HL-60 (cell line): ENCODE measurements at regions not wholly inside any gene's neighbourhood (a gene's known extent, or its start where the extent isn't known, plus 50 kb on each side); places are given as distances from the start of the nearest gene placed in this dataset.

Experiments used
- DNase-seq, 2 experiments: peaks; one replicate each; pipeline ENCODE4 v3.0.0-alpha.2; 2010 to 2020; ENCODE audit warnings: low read depth in 1 of 2, low spot score in 1 of 2
- H3K27ac ChIP-seq: fragments of 250-450 bp; sonication (Bioruptor Pico); replicated peaks from 2 replicates; pipeline ENCODE4 v1.5.1; 2020; ENCODE audit warnings: mild to moderate bottlenecking, moderate library complexity
- H3K27me3 ChIP-seq: fragments of 250-450 bp; sonication (Bioruptor Pico); 2 replicates; pipeline ENCODE4 v1.5.1; 2021; ENCODE audit warnings: mild to moderate bottlenecking, moderate library complexity; ENCODE audit not compliant: insufficient read depth, poor library complexity, severe bottlenecking
- H3K4me3 ChIP-seq: replicated peaks from 2 replicates; pipeline ENCODE4 v1.5.1; 2011; ENCODE audit warnings: mild to moderate bottlenecking, control low read depth, low read length; ENCODE audit not compliant: insufficient read depth
- CTCF ChIP-seq: IDR thresholded peaks from one replicate; pipeline ENCODE4 v1.5.1; 2011; ENCODE audit warnings: low read length, control low read depth, inconsistent platforms; ENCODE audit not compliant: insufficient read depth
- GABPA ChIP-seq: IDR thresholded peaks from 2 replicates; pipeline ENCODE4 v1.6.1; 2012; ENCODE audit warnings: low read depth
- POLR2AphosphoS5 ChIP-seq: IDR thresholded peaks from 2 replicates; pipeline ENCODE4 v1.6.1; 2012; ENCODE audit warnings: low read depth
- REST ChIP-seq: IDR thresholded peaks from 2 replicates; pipeline ENCODE4 v1.6.1; 2012; ENCODE audit warnings: low read depth; ENCODE audit not compliant: insufficient replicate concordance
- SPI1 ChIP-seq: IDR thresholded peaks from 2 replicates; pipeline ENCODE4 v1.6.1; 2012; ENCODE audit warnings: low read depth, mild to moderate bottlenecking, borderline replicate concordance

- no peaks in the 10 kb centered on the region for H3K27me3 ChIP-seq
- no peak overlapping the region for H3K27ac ChIP-seq
- no peak overlapping the region for H3K4me3 ChIP-seq
- no peak for DNase-seq
- TF ChIP-seq CTCF: no peak
- no peak for TF ChIP-seq POLR2AphosphoS5
- TF ChIP-seq REST: no peak
Measured at GRCh38 chr3:146914409-146914808, 309.3 kb upstream of the PLSCR5 start.

GRCh38 chr3:146912241-146913015 lies 307.3 kb upstream of the PLSCR5 start:
- no peak overlapping the region for H3K4me3 ChIP-seq
- no peak overlapping the region for H3K27ac ChIP-seq

More at GRCh38 chr3:146912241-146913015, 307.3 kb upstream of the PLSCR5 start:
- TF ChIP-seq POLR2AphosphoS5 (no peak), GABPA (no peak), CTCF (no peak), REST (no peak), SPI1 (no peak)
- DNase-seq: no peak
- no peaks in the 10 kb centered on the region for H3K27me3 ChIP-seq
